DND-41 (cell line): ENCODE measurements at regions not wholly inside any gene's neighbourhood (a gene's known extent, or its start where the extent isn't known, plus 50 kb on each side); places are given as distances from the start of the nearest gene placed in this dataset.

Experiments
- CTCF ChIP-seq: IDR thresholded peaks from 2 replicates; pipeline ENCODE4 v1.5.1; 2012; ENCODE audit warnings: borderline replicate concordance, low read length, moderate library complexity, mild to moderate bottlenecking; ENCODE audit not compliant: poor library complexity, severe bottlenecking; ENCODE audit errors: extremely low read depth
- EZH2 ChIP-seq: IDR thresholded peaks from 3 replicates; pipeline ENCODE4 v1.6.1; 2012; ENCODE audit warnings: borderline replicate concordance, low read depth, mild to moderate bottlenecking, moderate library complexity, low read length, inconsistent platforms; ENCODE audit not compliant: severe bottlenecking

GRCh38 chr2:10989782-10990181 lies 78.0 kb downstream of the KCNF1 start:
- TF ChIP-seq CTCF = no peak
- TF ChIP-seq EZH2 = no peak
